MM.1S (cell line): ENCODE measurements at regions not wholly inside any gene's neighbourhood (a gene's known extent, or its start where the extent isn't known, plus 50 kb on each side); places are given as distances from the start of the nearest gene placed in this dataset.

Experiments
- DNase-seq: peaks from one replicate; pipeline ENCODE4 v3.0.0-alpha.2; 2015
- H2AFZ ChIP-seq: fragments of 300-600 bp; sonication (generic); 2 replicates; pipeline ENCODE4 v1.6.0; 2016; ENCODE audit warnings: antibody characterized with exemption, low read length
- H3F3A ChIP-seq: fragments of 300-600 bp; sonication (generic); 2 replicates; pipeline ENCODE4 v1.6.1; 2016; ENCODE audit warnings: mild to moderate bottlenecking, antibody characterized with exemption, low read length, moderate library complexity, mixed read lengths; ENCODE audit not compliant: insufficient read depth
- H3K27ac ChIP-seq: fragments of 300-600 bp; sonication (generic); 2 replicates; pipeline ENCODE4 v1.5.1; 2016; ENCODE audit warnings: mild to moderate bottlenecking, low read length
- H3K27me3 ChIP-seq: fragments of 300-600 bp; sonication (generic); replicated peaks from 2 replicates; pipeline ENCODE4 v1.6.0; 2016; ENCODE audit warnings: low read length; ENCODE audit not compliant: insufficient read depth
- H3K36me3 ChIP-seq: fragments of 300-600 bp; sonication (generic); replicated peaks from 2 replicates; pipeline ENCODE4 v1.6.1; 2016; ENCODE audit warnings: mild to moderate bottlenecking, low read length, mixed read lengths; ENCODE audit not compliant: insufficient read depth
- H3K4me1 ChIP-seq: fragments of 300-600 bp; sonication (generic); 2 replicates; pipeline ENCODE4 v1.6.1; 2016; ENCODE audit warnings: low read length, mixed read lengths
- H3K4me2 ChIP-seq: fragments of 300-600 bp; sonication (generic); 2 replicates; pipeline ENCODE4 v1.6.0; 2016; ENCODE audit warnings: low read depth, low read length
- H3K4me3 ChIP-seq: fragments of 300-600 bp; sonication (generic); 2 replicates; pipeline ENCODE4 v1.5.1; 2016; ENCODE audit warnings: low read length, mixed read lengths
- H3K79me2 ChIP-seq: fragments of 300-600 bp; sonication (generic); 2 replicates; pipeline ENCODE4 v1.6.1; 2016; ENCODE audit warnings: mixed run types, low read length, mixed read lengths
- H3K9ac ChIP-seq: fragments of 300-600 bp; sonication (generic); 2 replicates; pipeline ENCODE4 v1.6.1; 2016; ENCODE audit warnings: low read length, mixed read lengths
- H3K9me2 ChIP-seq: fragments of 300-600 bp; sonication (generic); replicated peaks from 2 replicates; pipeline ENCODE4 v1.6.1; 2016; ENCODE audit warnings: mild to moderate bottlenecking, low read length, mixed read lengths; ENCODE audit not compliant: insufficient read depth
- H3K9me3 ChIP-seq: fragments of 300-600 bp; sonication (generic); replicated peaks from 2 replicates; pipeline ENCODE4 v1.6.1; 2016; ENCODE audit warnings: mild to moderate bottlenecking, low read length, mixed read lengths; ENCODE audit not compliant: insufficient read depth
- H4K20me1 ChIP-seq: fragments of 300-600 bp; sonication (generic); 2 replicates; pipeline ENCODE4 v1.6.1; 2016; ENCODE audit warnings: mild to moderate bottlenecking, low read length, moderate library complexity, mixed read lengths; ENCODE audit not compliant: insufficient read depth
- EZH2 ChIP-seq: fragments of 300-600 bp; sonication (generic); optimal IDR thresholded peaks from 2 replicates; pipeline ENCODE3; 2017; ENCODE audit warnings: low read depth, mild to moderate bottlenecking, antibody characterized with exemption, low read length, mixed read lengths
- EZH2phosphoT487 ChIP-seq: fragments of 300-600 bp; sonication (generic); IDR thresholded peaks from 2 replicates; pipeline ENCODE4 v1.6.1; 2018; ENCODE audit warnings: antibody characterized with exemption, low read length
- TF ChIP-seq, protein P1 (sequence below): fragments of 300-600 bp; sonication (generic); IDR thresholded peaks from 2 replicates; pipeline ENCODE4 v1.5.1; 2016; ENCODE audit warnings: antibody characterized with exemption, low read length, mixed read lengths

DNA sequence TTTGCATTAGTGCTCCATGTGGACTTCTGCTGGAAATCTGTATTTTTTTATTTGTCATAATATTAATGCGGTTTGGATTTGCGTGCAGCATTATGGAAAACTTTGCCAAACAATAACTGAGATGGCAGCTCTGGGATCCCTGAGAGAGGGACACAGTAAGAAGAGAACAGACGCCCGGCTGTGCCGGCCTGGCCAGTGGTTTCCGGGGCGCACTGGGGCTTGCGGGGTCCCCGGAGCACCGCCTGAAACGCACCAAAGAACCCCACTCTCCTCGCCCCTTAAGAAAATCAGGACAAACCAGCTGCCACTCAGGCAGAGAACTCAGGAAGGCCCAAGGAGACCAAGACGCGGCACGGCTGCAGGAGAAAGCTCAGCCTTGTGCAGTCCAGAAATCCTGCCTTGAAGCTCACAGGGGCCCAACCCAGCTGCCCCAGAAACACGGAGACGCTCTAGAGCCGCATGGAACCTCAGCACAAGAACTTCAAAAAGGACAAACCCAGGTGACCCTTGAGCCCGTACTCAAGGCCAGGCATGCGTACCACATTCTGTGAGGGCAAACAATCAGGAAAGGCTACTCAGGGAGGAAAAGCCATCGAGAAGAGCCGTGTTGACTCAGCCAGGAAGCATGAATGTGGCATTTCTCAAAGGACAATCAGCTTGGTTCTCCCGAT is 226.5 kb upstream of the CDYL start:
- Histone ChIP-seq H3K9me3 (no peaks in the 10 kb centered on the region), H3K9me2 (no peaks in the 10 kb centered on the region), H3K36me3 (no peaks in the 10 kb centered on the region), H4K20me1 (no peaks in the 10 kb centered on the region), H3K79me2 (no peaks in the 10 kb centered on the region), H3K4me1 (no peaks in the 10 kb centered on the region), H3K9ac (no peak overlapping the region), H3K27ac (no peak overlapping the region), H3K4me3 (no peak overlapping the region), H3K4me2 (no peak overlapping the region), H2AFZ (no peak overlapping the region), H3F3A (no peaks in the 10 kb centered on the region), H3K27me3 (no peaks in the 10 kb centered on the region)
- DNase-seq = no peak
- TF ChIP-seq, protein P1, sequence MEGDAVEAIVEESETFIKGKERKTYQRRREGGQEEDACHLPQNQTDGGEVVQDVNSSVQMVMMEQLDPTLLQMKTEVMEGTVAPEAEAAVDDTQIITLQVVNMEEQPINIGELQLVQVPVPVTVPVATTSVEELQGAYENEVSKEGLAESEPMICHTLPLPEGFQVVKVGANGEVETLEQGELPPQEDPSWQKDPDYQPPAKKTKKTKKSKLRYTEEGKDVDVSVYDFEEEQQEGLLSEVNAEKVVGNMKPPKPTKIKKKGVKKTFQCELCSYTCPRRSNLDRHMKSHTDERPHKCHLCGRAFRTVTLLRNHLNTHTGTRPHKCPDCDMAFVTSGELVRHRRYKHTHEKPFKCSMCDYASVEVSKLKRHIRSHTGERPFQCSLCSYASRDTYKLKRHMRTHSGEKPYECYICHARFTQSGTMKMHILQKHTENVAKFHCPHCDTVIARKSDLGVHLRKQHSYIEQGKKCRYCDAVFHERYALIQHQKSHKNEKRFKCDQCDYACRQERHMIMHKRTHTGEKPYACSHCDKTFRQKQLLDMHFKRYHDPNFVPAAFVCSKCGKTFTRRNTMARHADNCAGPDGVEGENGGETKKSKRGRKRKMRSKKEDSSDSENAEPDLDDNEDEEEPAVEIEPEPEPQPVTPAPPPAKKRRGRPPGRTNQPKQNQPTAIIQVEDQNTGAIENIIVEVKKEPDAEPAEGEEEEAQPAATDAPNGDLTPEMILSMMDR = no peak
- TF ChIP-seq EZH2 (no peak), EZH2phosphoT487 (no peak)

DNA sequence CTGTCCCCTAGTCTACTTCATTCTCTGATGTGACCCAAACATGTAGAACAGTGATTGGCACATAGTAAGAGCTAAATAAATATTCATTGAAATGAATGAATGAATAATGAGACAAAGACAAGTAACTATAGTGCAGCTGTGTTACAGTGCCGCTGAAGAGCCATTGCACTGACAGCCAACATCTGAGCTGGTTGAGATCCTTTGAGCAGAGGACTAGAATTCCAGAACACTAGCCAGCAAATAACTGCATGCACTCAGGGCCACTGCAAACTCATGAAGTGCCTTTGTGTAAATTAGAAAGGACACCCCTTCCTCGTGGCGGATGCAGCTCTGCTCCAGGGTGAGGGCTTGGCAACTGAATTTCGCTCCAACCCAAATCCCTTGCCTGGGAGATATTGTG is 230.3 kb upstream of the CDYL start:
- no peaks in the 10 kb centered on the region for H3K79me2 ChIP-seq
- DNase-seq = no peak
- H3K9me2 ChIP-seq = no peaks in the 10 kb centered on the region
- H3K36me3 ChIP-seq = no peaks in the 10 kb centered on the region
- no peaks in the 10 kb centered on the region for H3K27me3 ChIP-seq
- H3K4me2 ChIP-seq = no peak overlapping the region
- no peaks in the 10 kb centered on the region for H3K9me3 ChIP-seq
- H3K4me3 ChIP-seq = no peak overlapping the region
- no peaks in the 10 kb centered on the region for H4K20me1 ChIP-seq
- no peak overlapping the region for H3K27ac ChIP-seq
- H3K9ac ChIP-seq = no peak overlapping the region
- H3F3A ChIP-seq = no peaks in the 10 kb centered on the region
- TF ChIP-seq EZH2phosphoT487 (no peak), EZH2 (no peak)
- TF ChIP-seq, protein P1 = no peak
- no peaks in the 10 kb centered on the region for H3K4me1 ChIP-seq
- H2AFZ ChIP-seq = no peak overlapping the region

DNA sequence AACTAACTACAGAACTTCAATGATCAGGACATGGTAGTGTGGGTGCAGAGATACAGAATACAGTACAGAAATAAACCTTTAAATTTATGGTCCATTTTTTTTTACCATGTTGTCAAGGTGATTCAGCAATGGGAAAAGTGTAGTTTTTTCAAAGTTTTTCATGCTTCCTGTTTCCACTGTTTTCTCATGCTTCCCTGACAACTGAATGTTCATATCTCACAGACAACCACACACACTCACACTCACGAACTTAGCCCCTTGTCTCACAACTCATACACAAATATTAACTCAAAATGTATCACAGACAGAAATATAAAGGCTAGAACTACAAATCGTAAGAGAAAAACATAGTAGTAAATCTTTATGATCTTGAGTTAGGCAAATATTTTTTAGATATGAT is 232.6 kb upstream of the CDYL start:
- no peak overlapping the region for H2AFZ ChIP-seq

More for the DNA sequence above, 232.6 kb upstream of the CDYL start:
- H3K79me2 ChIP-seq = no peaks in the 10 kb centered on the region
- no peaks in the 10 kb centered on the region for H4K20me1 ChIP-seq
- no peaks in the 10 kb centered on the region for H3K9me2 ChIP-seq
- no peak for TF ChIP-seq EZH2phosphoT487
- no peak for TF ChIP-seq EZH2
- TF ChIP-seq, protein P1 = no peak
- DNase-seq = no peak
- H3K27ac ChIP-seq = no peak overlapping the region
- no peaks in the 10 kb centered on the region for H3K36me3 ChIP-seq
- H3K9ac ChIP-seq = no peak overlapping the region
- H3K9me3 ChIP-seq = no peaks in the 10 kb centered on the region
- no peak overlapping the region for H3K4me3 ChIP-seq
- H3K27me3 ChIP-seq = no peaks in the 10 kb centered on the region
- H3K4me2 ChIP-seq = no peak overlapping the region
- H3K4me1 ChIP-seq = no peaks in the 10 kb centered on the region
- H3F3A ChIP-seq = no peaks in the 10 kb centered on the region
